H9 (cell line): ENCODE measurements at regions not wholly inside any gene's neighbourhood (a gene's known extent, or its start where the extent isn't known, plus 50 kb on each side); places are given as distances from the start of the nearest gene placed in this dataset.

Experiments used
- DNase-seq: peaks from one replicate; pipeline ENCODE4 v3.0.0-alpha.2; 2017
- H2AFZ ChIP-seq: one replicate; pipeline ENCODE4 v1.6.1; 2013; ENCODE audit warnings: mild to moderate bottlenecking, low read length, control low read depth, moderate library complexity
- H2AK5ac ChIP-seq: 2 replicates; pipeline ENCODE4 v1.6.1; 2013; ENCODE audit warnings: low read length, control low read depth, mixed read lengths; ENCODE audit not compliant: insufficient read length
- H2BK120ac ChIP-seq: one replicate; pipeline ENCODE4 v1.6.1; 2013; ENCODE audit warnings: low read depth, mild to moderate bottlenecking, low read length, control low read depth, inconsistent platforms; ENCODE audit not compliant: poor library complexity, severe bottlenecking
- H2BK12ac ChIP-seq: 2 replicates; pipeline ENCODE4 v1.6.1; 2013; ENCODE audit warnings: low read length, control low read depth, mixed read lengths, low read depth; ENCODE audit not compliant: insufficient read length
- H2BK15ac ChIP-seq: 2 replicates; pipeline ENCODE4 v1.6.1; 2013; ENCODE audit warnings: low read depth, low read length, control low read depth
- H2BK20ac ChIP-seq: one replicate; pipeline ENCODE4 v1.6.1; 2013; ENCODE audit warnings: low read depth, mild to moderate bottlenecking, low read length, control low read depth, inconsistent platforms; ENCODE audit not compliant: poor library complexity, severe bottlenecking
- H2BK5ac ChIP-seq: 2 replicates; pipeline ENCODE4 v1.6.1; 2013; ENCODE audit warnings: low read length, control low read depth, mixed read lengths; ENCODE audit not compliant: insufficient read length
- H3K14ac ChIP-seq: 2 replicates; pipeline ENCODE4 v1.6.1; 2013; ENCODE audit warnings: low read length, control low read depth; ENCODE audit not compliant: insufficient read depth
- H3K18ac ChIP-seq: 2 replicates; pipeline ENCODE4 v1.6.1; 2013; ENCODE audit warnings: low read depth, mild to moderate bottlenecking, mixed read lengths, low read length, control low read depth; ENCODE audit not compliant: insufficient read length
- H3K23ac ChIP-seq: 2 replicates; pipeline ENCODE4 v1.6.1; 2013; ENCODE audit warnings: low read length, control low read depth, mixed read lengths, low read depth; ENCODE audit not compliant: insufficient read length
- H3K23me2 ChIP-seq: 2 replicates; pipeline ENCODE4 v1.6.1; 2013; ENCODE audit warnings: low read depth, mild to moderate bottlenecking, mixed read lengths, low read length, control low read depth; ENCODE audit not compliant: insufficient read length, poor library complexity, severe bottlenecking
- H3K27ac ChIP-seq: 2 replicates; pipeline ENCODE4 v1.5.1; 2013; ENCODE audit warnings: low read length, control low read depth, mixed read lengths, low read depth; ENCODE audit not compliant: insufficient read length
- H3K27me3 ChIP-seq: 2 replicates; pipeline ENCODE4 v1.6.1; 2013; ENCODE audit warnings: low read length, control low read depth, inconsistent platforms; ENCODE audit not compliant: insufficient read depth
- H3K4ac ChIP-seq: 2 replicates; pipeline ENCODE4 v1.6.1; 2013; ENCODE audit warnings: low read depth, mild to moderate bottlenecking, control low read depth, inconsistent platforms, low read length, moderate library complexity
- H3K4me1 ChIP-seq: 2 replicates; pipeline ENCODE4 v1.6.1; 2013; ENCODE audit warnings: low read length, control low read depth, inconsistent platforms; ENCODE audit not compliant: insufficient read depth
- H3K4me2 ChIP-seq: 2 replicates; pipeline ENCODE4 v1.6.1; 2013; ENCODE audit warnings: low read length, control low read depth, mixed read lengths; ENCODE audit not compliant: insufficient read length, insufficient read depth
- H3K56ac ChIP-seq: 2 replicates; pipeline ENCODE4 v1.6.1; 2013; ENCODE audit warnings: low read depth, mild to moderate bottlenecking, mixed read lengths, low read length, control low read depth; ENCODE audit not compliant: insufficient read length
- H3K79me1 ChIP-seq: 2 replicates; pipeline ENCODE4 v1.6.1; 2013; ENCODE audit warnings: low read depth, mild to moderate bottlenecking, moderate library complexity, low read length, control low read depth, inconsistent platforms; ENCODE audit not compliant: insufficient read depth, poor library complexity, severe bottlenecking
- H3K79me2 ChIP-seq: 2 replicates; pipeline ENCODE4 v1.6.1; 2013; ENCODE audit warnings: low read length, control low read depth, inconsistent platforms; ENCODE audit not compliant: insufficient read depth
- H3K9ac ChIP-seq: 2 replicates; pipeline ENCODE4 v1.6.1; 2013; ENCODE audit warnings: low read length, control low read depth, mixed read lengths; ENCODE audit not compliant: insufficient read length; ENCODE audit errors: extremely low read depth
- H3K9me3 ChIP-seq: one replicate; pipeline ENCODE4 v1.6.1; 2013; ENCODE audit warnings: low read depth, low read length, inconsistent platforms; ENCODE audit not compliant: control insufficient read depth
- H3T11ph ChIP-seq: one replicate; pipeline ENCODE4 v1.6.1; 2013; ENCODE audit warnings: mild to moderate bottlenecking, low read length, control low read depth, inconsistent platforms
- H4K20me1 ChIP-seq: one replicate; pipeline ENCODE4 v1.6.1; 2013; ENCODE audit not compliant: control insufficient read depth, insufficient read length, insufficient read depth
- H4K5ac ChIP-seq: 2 replicates; pipeline ENCODE4 v1.6.1; 2013; ENCODE audit warnings: low read depth, mild to moderate bottlenecking, mixed read lengths, low read length, control low read depth; ENCODE audit not compliant: insufficient read length
- H4K8ac ChIP-seq: replicated peaks from 2 replicates; pipeline ENCODE4 v1.6.1; 2013; ENCODE audit warnings: low read length, control low read depth, mixed read lengths, low read depth; ENCODE audit not compliant: insufficient read length
- H4K91ac ChIP-seq: 2 replicates; pipeline ENCODE4 v1.6.1; 2013; ENCODE audit warnings: low read depth, mild to moderate bottlenecking, moderate library complexity, mixed read lengths, low read length, control low read depth; ENCODE audit not compliant: insufficient read length
- H3K27ac Mint-ChIP-seq, 3 experiments: 2 replicates in 2 of 3; 3 replicates in 1 of 3; pipeline ENCODE4 v1.8.0; 2020 to 2021; ENCODE audit warnings: mixed read lengths in 3 of 3, mild to moderate bottlenecking in 1 of 3, moderate library complexity in 1 of 3
- H3K27me3 Mint-ChIP-seq: 2 replicates; pipeline ENCODE4 v1.8.0; 2021; ENCODE audit warnings: low read depth, mild to moderate bottlenecking, moderate library complexity, mixed read lengths
- H3K36me3 Mint-ChIP-seq, 3 experiments: 2 replicates in 2 of 3; 3 replicates in 1 of 3; pipeline ENCODE4 v1.8.0; 2020 to 2021; ENCODE audit warnings: low read depth in 3 of 3, mixed read lengths in 3 of 3; ENCODE audit not compliant: insufficient read depth in 1 of 3
- H3K4me1 Mint-ChIP-seq, 2 experiments: 2 replicates each; pipeline ENCODE4 v1.8.0; 2020; ENCODE audit warnings: mixed read lengths in 2 of 2
- H3K4me3 Mint-ChIP-seq, 2 experiments: 2 replicates in 1 of 2; 3 replicates in 1 of 2; pipeline ENCODE4 v1.8.0; 2020 to 2021; ENCODE audit warnings: mild to moderate bottlenecking in 2 of 2, mixed read lengths in 2 of 2, moderate library complexity in 1 of 2
- H3K9me3 Mint-ChIP-seq, 2 experiments: 2 replicates in 1 of 2; 3 replicates in 1 of 2; pipeline ENCODE4 v1.8.0; 2020; ENCODE audit warnings: mild to moderate bottlenecking in 2 of 2, mixed read lengths in 2 of 2, moderate library complexity in 1 of 2
- CTCF ChIP-seq: fragments of 200-600 bp; sonication (generic); conservative IDR thresholded peaks from 3 replicates; pipeline ENCODE4 v1.8.0; 2021; ENCODE audit warnings: antibody characterized with exemption, mild to moderate bottlenecking
- WGBS: extraction: QIAGEN DNeasy Blood & Tissue Kit; methylation state at CpG from one replicate; pipeline ENCODE4 v1.1.7; 2013; ENCODE audit warnings: missing lambda C conversion rate, low lambda C conversion rate, mixed read lengths; ENCODE audit not compliant: insufficient read length; ENCODE audit errors: extremely low coverage; 5-methylcytosine and 5-hydroxymethylcytosine counted together

GRCh38 chr1:177448036-177448615, 277.4 kb downstream of the BRINP2 start:
- H3K27me3 ChIP-seq, result no peaks in the 10 kb centered on the region
- H2AK5ac ChIP-seq, result no peak overlapping the region
- H2BK120ac ChIP-seq, result no peak overlapping the region
- Mint-ChIP-seq H3K27me3 (no peaks in the 10 kb centered on the region), H3K9me3 (no peaks in the 10 kb centered on the region), H3K4me1 (peaks cover 3% of the 10 kb centered on the region in 2 experiments; a peak in 1 of 4 replicates), H3K4me3 (no peak overlapping the region), H3K36me3 (no peaks in the 10 kb centered on the region), H3K27ac (no peak overlapping the region)
- no peak overlapping the region for H3K9ac ChIP-seq
- no peak for DNase-seq
- H2BK5ac ChIP-seq, result no peak overlapping the region
- H3K79me1 ChIP-seq, result no peaks in the 10 kb centered on the region
- H4K20me1 ChIP-seq, result no peaks in the 10 kb centered on the region
- no peak overlapping the region for H3K27ac ChIP-seq
- no peak overlapping the region for H3K56ac ChIP-seq
- no peak overlapping the region for H3T11ph ChIP-seq
- no peak overlapping the region for H4K5ac ChIP-seq
- no peak overlapping the region for H4K8ac ChIP-seq
- no peaks in the 10 kb centered on the region for H3K23me2 ChIP-seq
- H3K4me1 ChIP-seq, result no peaks in the 10 kb centered on the region
- no peak overlapping the region for H3K18ac ChIP-seq
- H3K9me3 ChIP-seq, result no peaks in the 10 kb centered on the region
- TF ChIP-seq CTCF, result no peak
- H2BK12ac ChIP-seq, result no peak overlapping the region
- no peak overlapping the region for H4K91ac ChIP-seq
- H2BK20ac ChIP-seq, result no peak overlapping the region
- H3K4ac ChIP-seq, result no peak overlapping the region
- H3K14ac ChIP-seq, result no peak overlapping the region
- WGBS, result no CpG with 5 or more reads among the region's 2 CpGs
- H3K4me2 ChIP-seq, result no peak overlapping the region
- no peaks in the 10 kb centered on the region for H3K79me2 ChIP-seq
- H3K23ac ChIP-seq, result no peak overlapping the region
- no peak overlapping the region for H2BK15ac ChIP-seq
- no peak overlapping the region for H2AFZ ChIP-seq
